ENCODE measurements at regions not wholly inside any gene's neighbourhood (a gene's known extent, or its start where the extent isn't known, plus 50 kb on each side); places are given as distances from the start of the nearest gene placed in this dataset.
"Not testable (repeated sequence)": the region's sequence is repeated elsewhere in the genome, so short reads cannot be mapped to it uniquely, and the experiment has no call there.

DNA sequence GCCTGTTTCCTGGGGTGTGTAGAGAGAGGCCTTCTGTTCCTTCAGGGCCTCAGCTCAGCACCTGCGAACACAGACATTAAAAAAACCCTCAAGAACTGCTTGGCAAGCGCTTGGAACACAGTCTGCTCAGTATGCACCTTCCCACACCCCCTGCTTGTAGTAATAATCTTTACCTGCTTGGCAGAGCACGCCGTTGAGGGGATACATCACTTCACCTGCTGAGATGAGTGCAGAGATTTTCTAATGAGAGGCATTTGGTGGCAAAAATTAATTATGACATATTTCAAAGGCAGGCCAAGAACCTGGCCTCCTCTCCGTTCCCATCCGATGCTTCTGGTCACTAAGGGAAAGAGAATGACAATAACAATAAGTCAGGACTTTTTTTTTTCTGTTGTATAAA, 93.4 kb upstream of the DPP6 start:
- DNase-seq (ENCODE audit: extremely low read depth, low read depth): not testable (repeated sequence)

DNA sequence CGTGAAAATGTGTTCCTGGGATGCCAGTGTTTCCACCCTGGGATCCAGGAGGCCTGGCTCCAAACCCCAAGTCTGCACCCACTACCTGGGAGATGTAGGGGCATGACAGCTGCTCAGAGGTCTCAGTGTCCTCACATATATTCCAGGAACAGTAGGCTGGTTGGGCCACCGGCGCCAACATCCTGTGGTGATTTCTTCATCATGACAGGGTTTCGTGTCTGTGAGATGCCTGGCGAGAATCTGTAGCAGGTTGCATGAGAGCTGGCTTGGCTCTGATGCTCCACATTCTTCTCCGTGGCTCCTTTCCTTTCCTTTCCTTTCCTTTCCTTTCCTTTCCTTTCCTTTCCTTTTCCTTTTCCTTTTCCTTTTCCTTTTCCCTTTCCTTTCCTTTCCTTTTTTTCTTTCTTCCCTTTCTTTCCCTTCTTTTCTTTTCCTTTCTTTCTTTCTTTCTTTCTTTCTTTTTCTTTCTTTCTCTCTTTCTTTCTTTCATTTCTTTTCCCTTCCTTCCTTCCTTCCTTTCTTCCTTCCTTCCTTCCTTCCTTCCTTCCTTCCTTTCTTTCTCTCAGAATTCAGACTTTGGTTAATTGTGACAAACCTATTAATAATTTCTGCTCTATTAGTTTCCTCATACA, 87.6 kb upstream of the DPP6 start:
- DNase-seq (ENCODE audit: extremely low read depth, low read depth): not testable (repeated sequence)

DNA sequence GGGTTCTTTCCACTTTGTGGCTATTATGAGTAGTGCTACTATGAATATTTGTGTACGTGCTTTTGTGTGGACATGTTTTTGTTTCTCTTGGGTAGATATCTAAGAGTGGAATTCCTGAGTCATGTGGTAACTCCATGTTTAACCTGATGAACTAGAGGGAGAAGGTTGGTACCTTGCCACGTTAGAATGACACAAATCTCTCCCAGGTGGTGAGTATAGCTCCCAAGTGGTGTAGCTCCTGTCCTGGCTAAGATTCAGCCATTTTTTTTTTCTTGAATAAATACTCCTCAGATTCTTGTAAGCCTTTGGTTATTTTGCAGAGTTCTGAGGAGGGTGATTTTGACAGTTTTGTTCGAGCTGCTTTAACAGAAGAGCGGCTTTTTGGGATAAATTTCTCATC, 83.2 kb upstream of the DPP6 start:
- not testable (repeated sequence) for DNase-seq (ENCODE audit: extremely low read depth, low read depth)

- not testable (repeated sequence) for DNase-seq (ENCODE audit: extremely low read depth, low read depth)
These were observed 77.6 kb upstream of the DPP6 start for GRCh38 chr7:153974603-153975002.

GRCh38 chr7:153976745-153977144, 75.5 kb upstream of the DPP6 start:
- DNase-seq (ENCODE audit: extremely low read depth, low read depth): not testable (repeated sequence)

DNA sequence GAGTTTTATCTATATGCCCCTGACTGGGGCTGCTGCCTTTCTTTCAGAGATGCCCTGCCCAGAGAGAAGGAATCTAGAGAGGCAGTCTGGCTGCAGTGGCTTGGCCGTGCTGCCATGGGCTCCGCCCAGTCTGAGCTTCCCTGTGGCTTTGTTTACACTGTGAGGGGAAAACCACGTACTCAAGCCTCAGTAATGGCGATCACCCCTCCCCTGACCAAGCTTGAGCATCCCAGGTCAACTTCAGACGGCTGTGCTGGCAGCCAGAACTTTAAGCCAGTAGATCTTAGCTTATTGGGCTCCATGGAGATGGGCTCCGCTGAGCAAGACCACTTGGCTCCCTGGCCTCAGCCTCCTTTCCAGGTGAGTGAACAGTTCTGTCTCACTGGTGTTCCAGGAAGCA, 69.0 kb upstream of the DPP6 start:
- DNase-seq (ENCODE audit: extremely low read depth, low read depth): not testable (repeated sequence)

- not testable (repeated sequence) for DNase-seq (ENCODE audit: extremely low read depth, low read depth)
These were observed 63.1 kb upstream of the DPP6 start for GRCh38 chr7:153989066-153989627.

GRCh38 chr7:153989742-153990425, 62.3 kb upstream of the DPP6 start:
- DNase-seq (ENCODE audit: extremely low read depth, low read depth): not testable (repeated sequence)

GRCh38 chr7:153991471-153991870, 60.7 kb upstream of the DPP6 start:
- DNase-seq (ENCODE audit: extremely low read depth, low read depth): not testable (repeated sequence)

DNA sequence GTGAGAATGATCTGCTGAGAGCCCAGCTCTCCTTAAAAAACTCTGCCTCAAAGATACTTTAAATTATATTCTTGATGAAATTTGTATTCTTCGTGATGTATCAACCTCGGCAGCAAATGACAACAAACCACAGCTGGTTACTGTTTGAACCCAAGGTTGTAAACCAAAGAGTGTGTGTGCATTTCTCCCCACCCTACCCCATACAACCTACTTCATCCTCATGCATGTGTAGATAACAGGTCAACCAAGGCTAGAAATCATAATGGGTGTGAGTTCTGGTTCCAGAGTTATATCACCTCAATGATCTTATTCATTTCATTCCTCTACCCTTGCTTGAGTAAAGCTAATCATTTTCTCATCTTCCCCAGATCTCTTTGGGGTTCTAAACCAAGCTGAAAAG, 58.8 kb upstream of the DPP6 start:
- DNase-seq (ENCODE audit: extremely low read depth, low read depth): not testable (repeated sequence)

GRCh38 chr7:153998896-153999295, 53.3 kb upstream of the DPP6 start:
- not testable (repeated sequence) for DNase-seq (ENCODE audit: extremely low read depth, low read depth)

Small RNAs in the stretch of these regions (small RNA-seq; reads per million reads assigned to genes)
- gene AC005588.1 (0 reads per million in 2 experiments), gene AC079809.1 (0 reads per million in 2 experiments)
